ENCODE measurements at regions not wholly inside any gene's neighbourhood (a gene's known extent, or its start where the extent isn't known, plus 50 kb on each side); places are given as distances from the start of the nearest gene placed in this dataset.

DNA sequence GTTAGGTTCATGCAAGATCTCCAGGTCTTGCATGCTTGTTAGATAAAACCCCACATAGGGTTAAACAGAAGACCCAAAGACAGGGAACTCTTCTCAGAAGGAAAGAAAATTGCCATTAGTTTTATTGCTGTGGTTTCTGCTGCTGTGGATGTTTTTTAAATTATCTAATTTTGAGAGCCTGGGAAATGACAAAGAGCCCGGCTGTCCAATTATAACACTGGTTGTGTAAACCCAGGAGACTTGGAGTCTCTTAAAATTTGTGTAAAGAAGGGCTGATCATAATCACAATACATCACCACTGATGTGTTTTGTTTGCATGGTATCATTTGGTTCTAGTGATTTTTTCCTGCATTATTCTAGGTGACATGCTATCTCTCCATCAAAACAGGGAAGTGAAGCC is 246.5 kb upstream of the MYO3A start:
- TF ChIP-seq, protein P1, sequence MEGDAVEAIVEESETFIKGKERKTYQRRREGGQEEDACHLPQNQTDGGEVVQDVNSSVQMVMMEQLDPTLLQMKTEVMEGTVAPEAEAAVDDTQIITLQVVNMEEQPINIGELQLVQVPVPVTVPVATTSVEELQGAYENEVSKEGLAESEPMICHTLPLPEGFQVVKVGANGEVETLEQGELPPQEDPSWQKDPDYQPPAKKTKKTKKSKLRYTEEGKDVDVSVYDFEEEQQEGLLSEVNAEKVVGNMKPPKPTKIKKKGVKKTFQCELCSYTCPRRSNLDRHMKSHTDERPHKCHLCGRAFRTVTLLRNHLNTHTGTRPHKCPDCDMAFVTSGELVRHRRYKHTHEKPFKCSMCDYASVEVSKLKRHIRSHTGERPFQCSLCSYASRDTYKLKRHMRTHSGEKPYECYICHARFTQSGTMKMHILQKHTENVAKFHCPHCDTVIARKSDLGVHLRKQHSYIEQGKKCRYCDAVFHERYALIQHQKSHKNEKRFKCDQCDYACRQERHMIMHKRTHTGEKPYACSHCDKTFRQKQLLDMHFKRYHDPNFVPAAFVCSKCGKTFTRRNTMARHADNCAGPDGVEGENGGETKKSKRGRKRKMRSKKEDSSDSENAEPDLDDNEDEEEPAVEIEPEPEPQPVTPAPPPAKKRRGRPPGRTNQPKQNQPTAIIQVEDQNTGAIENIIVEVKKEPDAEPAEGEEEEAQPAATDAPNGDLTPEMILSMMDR (conservative IDR thresholded peaks at IDR 0.05; ENCODE audit: low read depth, low read length) = no peak
- TF ChIP-seq EZH2phosphoT487 (IDR thresholded peaks at IDR 0.05; ENCODE audit: borderline replicate concordance, low read length) (no peak), EZH2 (IDR thresholded peaks at IDR 0.05; ENCODE audit: low read length, unreplicated experiment) (no peak)

Measured in PC-3 (cell line).